WTC11 (cell line): ENCODE measurements at regions not wholly inside any gene's neighbourhood (a gene's known extent, or its start where the extent isn't known, plus 50 kb on each side); places are given as distances from the start of the nearest gene placed in this dataset.

Experiments used
- ATAC-seq: fragments of 200-7000 bp; cut with Tn5 transposase; 2 replicates; pipeline ENCODE4 v1.10.0; 2021; ENCODE audit warnings: mild to moderate bottlenecking, moderate library complexity
- CTCF ChIA-PET: fragments of 300-600 bp; sonication (Branson Sonifier 250); formaldehyde crosslinking; loops from one replicate; lab custom pipeline; 2021; ENCODE audit warnings: antibody characterized with exemption; lab: Charles Lee
- POLR2A ChIA-PET: fragments of 350-600 bp; sonication (Branson Sonifier 250); formaldehyde crosslinking; loops from one replicate; lab custom pipeline; 2021; ENCODE audit warnings: antibody characterized with exemption; lab: Charles Lee
- DNase-seq: peaks from one replicate; pipeline ENCODE4 v3.0.0; 2021; ENCODE audit warnings: low spot score
- H3K27ac Mint-ChIP-seq: 2 replicates; pipeline ENCODE4 v1.8.0; 2021; ENCODE audit warnings: mixed read lengths
- H3K27me3 Mint-ChIP-seq: 2 replicates; pipeline ENCODE4 v1.8.0; 2021; ENCODE audit warnings: low read depth, mild to moderate bottlenecking, moderate library complexity, mixed read lengths
- H3K36me3 Mint-ChIP-seq: 2 replicates; pipeline ENCODE4 v1.8.0; 2021; ENCODE audit warnings: mixed read lengths
- H3K4me1 Mint-ChIP-seq: 2 replicates; pipeline ENCODE4 v1.8.0; 2022; ENCODE audit warnings: mixed read lengths
- H3K4me3 Mint-ChIP-seq: 2 replicates; pipeline ENCODE4 v1.8.0; 2021; ENCODE audit warnings: mild to moderate bottlenecking, moderate library complexity, mixed read lengths
- H3K9me3 Mint-ChIP-seq: 2 replicates; pipeline ENCODE4 v1.8.0; 2021; ENCODE audit warnings: mixed read lengths
- ATF1 ChIP-seq: sonication (generic); formaldehyde crosslinking; IDR thresholded peaks from 2 replicates; pipeline ENCODE4 v1.8.1; 2023; ENCODE audit warnings: mild to moderate bottlenecking, moderate library complexity, missing genetic modification reagents
- CBFB ChIP-seq: sonication (generic); formaldehyde crosslinking; IDR thresholded peaks from 2 replicates; pipeline ENCODE4 v1.8.1; 2022; ENCODE audit warnings: mild to moderate bottlenecking, low read depth, missing genetic modification reagents
- CDX4 ChIP-seq: fragments of 250-450 bp; sonication (Bioruptor Pico); IDR thresholded peaks from 2 replicates; pipeline ENCODE4 v1.9.0; 2021; ENCODE audit warnings: moderate library complexity, mild to moderate bottlenecking, inconsistent platforms, borderline replicate concordance
- CREM ChIP-seq: sonication (generic); formaldehyde crosslinking; IDR thresholded peaks from 2 replicates; pipeline ENCODE4 v1.8.1; 2022; ENCODE audit warnings: mild to moderate bottlenecking, missing genetic modification reagents, moderate library complexity
- FOXK1 ChIP-seq: sonication (generic); formaldehyde crosslinking; IDR thresholded peaks from 2 replicates; pipeline ENCODE4 v1.8.0; 2022; ENCODE audit warnings: mild to moderate bottlenecking, moderate library complexity, missing genetic modification reagents
- KAT7 ChIP-seq: sonication (generic); formaldehyde crosslinking; IDR thresholded peaks from 2 replicates; pipeline ENCODE4 v1.8.1; 2023; ENCODE audit warnings: missing genetic modification reagents, mild to moderate bottlenecking, borderline replicate concordance
- MAX ChIP-seq: sonication (generic); formaldehyde crosslinking; IDR thresholded peaks from 2 replicates; pipeline ENCODE4 v1.8.0; 2022; ENCODE audit warnings: mild to moderate bottlenecking, missing genetic modification reagents
- NFATC4 ChIP-seq: fragments of 250-450 bp; sonication (Bioruptor Pico); IDR thresholded peaks from 2 replicates; pipeline ENCODE4 v1.9.0; 2021; ENCODE audit warnings: mild to moderate bottlenecking
- NFYB ChIP-seq: sonication (generic); formaldehyde crosslinking; conservative IDR thresholded peaks from 2 replicates; pipeline ENCODE4 v1.8.0; 2022; ENCODE audit warnings: low read depth, missing genetic modification reagents
- OVOL2 ChIP-seq: fragments of 250-450 bp; sonication (Bioruptor Pico); IDR thresholded peaks from 2 replicates; pipeline ENCODE4 v1.9.0; 2021; ENCODE audit warnings: mild to moderate bottlenecking, borderline replicate concordance
- PREB ChIP-seq: sonication (generic); formaldehyde crosslinking; IDR thresholded peaks from 2 replicates; pipeline ENCODE4 v1.8.1; 2022; ENCODE audit warnings: mild to moderate bottlenecking, missing genetic modification reagents, moderate library complexity, borderline replicate concordance
- PRRX2 ChIP-seq: fragments of 250-450 bp; sonication (Bioruptor Pico); IDR thresholded peaks from 2 replicates; pipeline ENCODE4 v1.8.0; 2021; ENCODE audit warnings: mild to moderate bottlenecking
- RELA ChIP-seq: sonication (generic); formaldehyde crosslinking; IDR thresholded peaks from 2 replicates; pipeline ENCODE4 v1.8.1; 2022; ENCODE audit warnings: missing genetic modification reagents, mild to moderate bottlenecking, borderline replicate concordance
- SOX15 ChIP-seq: fragments of 250-450 bp; sonication (Bioruptor Pico); IDR thresholded peaks from 2 replicates; pipeline ENCODE4 v1.9.0; 2021; ENCODE audit warnings: mild to moderate bottlenecking
- STAT6 ChIP-seq: sonication (generic); formaldehyde crosslinking; conservative IDR thresholded peaks from 2 replicates; pipeline ENCODE4 v1.8.1; 2023; ENCODE audit warnings: mild to moderate bottlenecking, low read depth, missing genetic modification reagents, moderate library complexity
- TCF7 ChIP-seq: sonication (generic); formaldehyde crosslinking; IDR thresholded peaks from 2 replicates; pipeline ENCODE4 v1.8.0; 2022; ENCODE audit warnings: mild to moderate bottlenecking, low read depth, missing genetic modification reagents, moderate library complexity
- TEAD1 ChIP-seq: sonication (generic); formaldehyde crosslinking; IDR thresholded peaks from 2 replicates; pipeline ENCODE4 v1.8.0; 2022; ENCODE audit warnings: mild to moderate bottlenecking, missing genetic modification reagents
- ZMAT4 ChIP-seq: fragments of 250-450 bp; sonication (Bioruptor Pico); IDR thresholded peaks from 2 replicates; pipeline ENCODE4 v1.9.0; 2021; ENCODE audit warnings: mild to moderate bottlenecking
- ZNF121 ChIP-seq: sonication (generic); formaldehyde crosslinking; IDR thresholded peaks from 2 replicates; pipeline ENCODE4 v1.8.0; 2023; ENCODE audit warnings: missing genetic modification reagents
- ZNF219 ChIP-seq: sonication (generic); formaldehyde crosslinking; IDR thresholded peaks from 2 replicates; pipeline ENCODE4 v1.8.0; 2023; ENCODE audit warnings: missing genetic modification reagents, mild to moderate bottlenecking, borderline replicate concordance
- ZNF317 ChIP-seq: sonication (generic); formaldehyde crosslinking; IDR thresholded peaks from 2 replicates; pipeline ENCODE4 v1.8.1; 2023; ENCODE audit warnings: low read depth, mild to moderate bottlenecking, moderate library complexity, missing genetic modification reagents, borderline replicate concordance
- ZNF396 ChIP-seq: fragments of 250-450 bp; sonication (Bioruptor Pico); IDR thresholded peaks from 2 replicates; pipeline ENCODE4 v1.8.0; 2021; ENCODE audit warnings: mild to moderate bottlenecking, moderate library complexity, borderline replicate concordance
- ZSCAN18 ChIP-seq: fragments of 250-450 bp; sonication (Bioruptor Pico); IDR thresholded peaks from 2 replicates; pipeline ENCODE4 v2.1.2; 2022; ENCODE audit warnings: mild to moderate bottlenecking, moderate library complexity

GRCh38 chr7:94092980-94093379, 88.8 kb upstream of the BET1 start:
- Mint-ChIP-seq H3K36me3 (no peaks in the 10 kb centered on the region), H3K9me3 (no peaks in the 10 kb centered on the region), H3K27ac (no peak overlapping the region), H3K4me1 (peaks cover 19% of the 10 kb centered on the region)
- CTCF ChIA-PET: interaction anchor here (0.7 kb wide), 1 partner anchor 471 kb away, joined by 3 read pairs; no protein-coding TSS in a partner anchor
- peak; percentile 56; the same call in 1 of the 2 replicates for ATAC-seq
- TF ChIP-seq TCF7 (no peak), PREB (no peak), OVOL2 (CRISPR knock-in tag) (no peak), ZNF396 (CRISPR knock-in tag) (no peak), TEAD1 (CRISPR knock-in tag) (no peak), NFYB (CRISPR knock-in tag) (no peak), NFATC4 (CRISPR knock-in tag) (no peak), KAT7 (CRISPR knock-in tag) (no peak), ZNF219 (CRISPR knock-in tag) (no peak), CREM (CRISPR knock-in tag) (no peak), ZNF317 (CRISPR knock-in tag) (no peak)
- TF ChIP-seq, all 79 proteins: peak for 0
- Mint-ChIP-seq H3K27me3 (peaks cover 2% of the 10 kb centered on the region; the same call in 1 of the 2 replicates), H3K4me3 (no peak overlapping the region)
- no peak for DNase-seq
- POLR2A ChIA-PET: no interaction called here

GRCh38 chr7:94094298-94094697, 90.1 kb upstream of the BET1 start:
- no peak for ATAC-seq
- TF ChIP-seq ZMAT4 (CRISPR knock-in tag) (no peak), ZSCAN18 (no peak), FOXK1 (CRISPR knock-in tag) (no peak), CREM (CRISPR knock-in tag) (no peak)
- H3K36me3 Mint-ChIP-seq: no peaks in the 10 kb centered on the region
- ChIA-PET POLR2A (no interaction called here), CTCF (no interaction called here)
- H3K9me3 Mint-ChIP-seq: no peaks in the 10 kb centered on the region
- H3K27me3 Mint-ChIP-seq: peaks cover 2% of the 10 kb centered on the region; the same call in 1 of the 2 replicates
- H3K4me1 Mint-ChIP-seq: peaks cover 7% of the 10 kb centered on the region
- no peak overlapping the region for H3K27ac Mint-ChIP-seq
- DNase-seq: no peak
- no peak overlapping the region for H3K4me3 Mint-ChIP-seq

GRCh38 chr7:94095316-94096009, 91.3 kb upstream of the BET1 start:
- DNase-seq (no peak), ATAC-seq (no peak)
- ChIA-PET CTCF (no interaction called here), POLR2A (interaction anchor here (0.6 kb wide), 1 partner anchor 992 kb away, joined by 3 read pairs; no protein-coding TSS in a partner anchor)
- peaks cover 4% of the 10 kb centered on the region for H3K4me1 Mint-ChIP-seq
- peaks cover 2% of the 10 kb centered on the region; the same call in 1 of the 2 replicates for H3K27me3 Mint-ChIP-seq
- peaks cover 10% of the 10 kb centered on the region for H3K9me3 Mint-ChIP-seq
- no peak overlapping the region for H3K27ac Mint-ChIP-seq
- peaks cover 5% of the 10 kb centered on the region; the same call in 1 of the 2 replicates for H3K36me3 Mint-ChIP-seq
- H3K4me3 Mint-ChIP-seq: no peak overlapping the region
- no peak for TF ChIP-seq ZNF219 (CRISPR knock-in tag)
- TF ChIP-seq CBFB: no peak
- no peak for TF ChIP-seq MAX
- no peak for TF ChIP-seq PRRX2 (CRISPR knock-in tag)
- TF ChIP-seq RELA (CRISPR knock-in tag): no peak
- no peak for TF ChIP-seq ZNF121
- TF ChIP-seq SOX15 (CRISPR knock-in tag): no peak
- TF ChIP-seq CDX4 (CRISPR knock-in tag): no peak
- TF ChIP-seq STAT6 (CRISPR knock-in tag): no peak
- no peak for TF ChIP-seq ATF1 (CRISPR knock-in tag)
